T-cell (primary cell): ENCODE measurements at regions not wholly inside any gene's neighbourhood (a gene's known extent, or its start where the extent isn't known, plus 50 kb on each side); places are given as distances from the start of the nearest gene placed in this dataset.
"Not testable (repeated sequence)": the region's sequence is repeated elsewhere in the genome, so short reads cannot be mapped to it uniquely, and the experiment has no call there.

Experiments used
- ATAC-seq, 4 experiments: fragments of 200-7000 bp in 3 of 4; fragments of 150-1000 bp in 1 of 4; cut with Tn5 transposase; replicated peaks in 1 of 4; 1 replicate in 3 of 4; 2 replicates in 1 of 4; pipeline ENCODE4 v1.10.0; 2021; ENCODE audit warnings: moderate library complexity in 3 of 4, mild to moderate bottlenecking in 2 of 4, moderate number of reproducible peaks in 1 of 4
- CTCF ChIA-PET, 2 donors: fragments of 300-600 bp; sonication (Branson Sonifier 250); formaldehyde crosslinking; loops; one replicate each; lab custom pipeline; 2022; ENCODE audit warnings: antibody characterized with exemption in 2 of 2; lab: Charles Lee
- POLR2A ChIA-PET, 2 donors: fragments of 300-600 bp; sonication (Branson Sonifier 250); formaldehyde crosslinking; loops; one replicate each; lab custom pipeline; 2022; ENCODE audit warnings: antibody characterized with exemption in 2 of 2; lab: Charles Lee
- DNase-seq, 35 experiments: peaks; one replicate each; pipeline versions ENCODE4 v3.0.0 to v3.0.0-alpha.2; 2013 to 2023
- H3K27ac ChIP-seq: one replicate; pipeline ENCODE4 v1.5.1; 2013; ENCODE audit warnings: low read length
- H3K27me3 ChIP-seq, 2 experiments: replicated peaks in 1 of 2; 1 replicate in 1 of 2; 2 replicates in 1 of 2; pipeline versions ENCODE4 v1.6.1 to v1.7.0; 2013; ENCODE audit warnings: low read length in 1 of 2, mixed read lengths in 1 of 2; ENCODE audit not compliant: control insufficient read depth in 2 of 2, insufficient read depth in 2 of 2; ENCODE audit errors: extremely low read depth in 1 of 2
- H3K36me3 ChIP-seq, 2 donors: 1 replicate in 1 of 2; 2 replicates in 1 of 2; pipeline versions ENCODE4 v1.6.1 to v1.7.0; 2013; ENCODE audit warnings: low read length in 1 of 2; ENCODE audit not compliant: control insufficient read depth in 2 of 2, insufficient read depth in 1 of 2; ENCODE audit errors: extremely low read depth in 1 of 2
- H3K4me1 ChIP-seq, 2 experiments: 1 replicate in 1 of 2; 2 replicates in 1 of 2; pipeline versions ENCODE4 v1.6.1 to v1.7.0; 2013; ENCODE audit warnings: low read length in 2 of 2, mixed read lengths in 1 of 2; ENCODE audit not compliant: insufficient read depth in 2 of 2, control insufficient read depth in 1 of 2; ENCODE audit errors: extremely low read depth in 1 of 2
- H3K4me3 ChIP-seq, 2 donors: 1 replicate in 1 of 2; 2 replicates in 1 of 2; pipeline versions ENCODE4 v1.5.1 to v1.7.0; 2013; ENCODE audit warnings: mild to moderate bottlenecking in 2 of 2, low read length in 1 of 2, moderate library complexity in 1 of 2; ENCODE audit not compliant: control insufficient read depth in 1 of 2; ENCODE audit errors: extremely low read depth in 1 of 2
- H3K9me3 ChIP-seq: 2 replicates; pipeline ENCODE4 v1.7.0; 2013
- H3K27ac Mint-ChIP-seq, 2 donors: one replicate each; pipeline ENCODE4 v1.8.0; 2020 to 2021; ENCODE audit warnings: mild to moderate bottlenecking in 2 of 2, mixed read lengths in 2 of 2
- H3K27me3 Mint-ChIP-seq, 2 donors: one replicate each; pipeline ENCODE4 v1.8.0; 2021 to 2022; ENCODE audit warnings: mixed read lengths in 2 of 2
- H3K36me3 Mint-ChIP-seq: one replicate; pipeline ENCODE4 v1.8.0; 2021; ENCODE audit warnings: mixed read lengths
- H3K4me1 Mint-ChIP-seq, 3 donors: one replicate each; pipeline ENCODE4 v1.8.0; 2020 to 2022; ENCODE audit warnings: mixed read lengths in 3 of 3, mild to moderate bottlenecking in 1 of 3
- H3K4me3 Mint-ChIP-seq, 3 donors: one replicate each; pipeline ENCODE4 v1.8.0; 2020 to 2022; ENCODE audit warnings: mild to moderate bottlenecking in 3 of 3, mixed read lengths in 3 of 3, moderate library complexity in 3 of 3
- H3K9me3 Mint-ChIP-seq, 3 donors: one replicate each; pipeline ENCODE4 v1.8.0; 2020 to 2022; ENCODE audit warnings: mixed read lengths in 3 of 3
- WGBS: methylation state at CpG from one replicate; pipeline ENCODE4 v1.1.5; 2013; ENCODE audit warnings: missing lambda C conversion rate; ENCODE audit not compliant: insufficient coverage; 5-methylcytosine and 5-hydroxymethylcytosine counted together

DNA sequence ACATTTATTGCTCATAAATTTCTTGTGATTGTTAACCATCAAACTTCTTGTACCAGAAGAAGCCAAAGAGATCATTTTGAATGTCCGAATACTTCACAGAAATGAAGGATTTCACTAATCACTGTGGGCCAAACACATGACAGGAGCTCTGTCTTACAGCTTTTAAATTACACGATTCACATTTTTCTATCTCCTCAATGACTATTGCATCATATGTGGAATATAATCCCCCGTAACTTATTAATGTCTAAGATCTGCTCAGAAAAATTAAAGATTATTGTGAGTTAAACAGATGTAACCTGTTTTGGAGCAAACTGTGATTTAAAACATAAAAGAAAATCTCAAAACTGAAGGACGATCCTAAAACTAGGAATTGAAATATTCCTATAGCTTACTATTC, 645.2 kb upstream of the COX7C start:
- no CpG with 5 or more reads among the region's 4 CpGs for WGBS
- no peaks in the 10 kb centered on the region for H3K4me1 Mint-ChIP-seq

DNA sequence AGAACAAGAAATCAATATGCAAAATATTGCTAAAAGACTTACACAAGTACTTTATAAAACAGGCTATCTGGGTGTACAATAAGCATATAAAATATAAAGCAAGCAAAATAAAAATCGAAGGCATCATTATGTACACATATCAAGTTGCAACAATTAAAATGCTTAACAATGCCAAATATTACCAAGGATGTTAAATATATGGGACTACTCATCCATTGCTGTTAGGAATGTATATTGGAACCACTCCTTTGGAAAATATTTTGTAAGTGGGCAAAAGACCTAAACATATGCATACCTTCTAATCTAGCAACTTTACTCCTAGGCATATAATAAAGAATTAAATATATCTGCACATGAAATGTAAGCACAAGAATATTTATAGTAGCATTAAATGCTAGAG, 632.6 kb upstream of the COX7C start:
- Histone ChIP-seq H3K36me3 (no peaks in the 10 kb centered on the region), H3K9me3 (no peaks in the 10 kb centered on the region), H3K27ac (no peak overlapping the region), H3K4me3 (no peak overlapping the region), H3K27me3 (no peaks in the 10 kb centered on the region), H3K4me1 (no peaks in the 10 kb centered on the region)
- POLR2A ChIA-PET, result no interaction called here
- H3K4me1 Mint-ChIP-seq, result no peaks in the 10 kb centered on the region
- no peaks in the 10 kb centered on the region for H3K36me3 Mint-ChIP-seq
- ATAC-seq, result no peak
- H3K27ac Mint-ChIP-seq, result no peak overlapping the region
- no peak for DNase-seq
- CTCF ChIA-PET, result no interaction called here
- peaks cover 3 to 11% (median 7%) of the 10 kb centered on the region in 3 donors for H3K9me3 Mint-ChIP-seq
- no CpG with 5 or more reads among the region's 1 CpG for WGBS
- no peaks in the 10 kb centered on the region for H3K27me3 Mint-ChIP-seq
- H3K4me3 Mint-ChIP-seq, result no peak overlapping the region

More for the DNA sequence above, 645.2 kb upstream of the COX7C start:
- ChIA-PET CTCF (no interaction called here), POLR2A (interaction anchor here in 1 of 2 donors (0.6 kb wide), 1 partner anchor 1624 kb away, joined by 3 read pairs; no protein-coding TSS in a partner anchor)
- Histone ChIP-seq H3K4me1 (no peaks in the 10 kb centered on the region), H3K27ac (no peak overlapping the region), H3K27me3 (no peaks in the 10 kb centered on the region), H3K36me3 (no peaks in the 10 kb centered on the region), H3K9me3 (no peaks in the 10 kb centered on the region), H3K4me3 (no peak overlapping the region)
- Mint-ChIP-seq H3K9me3 (peaks cover 4 to 5% (median 4%) of the 10 kb centered on the region in 3 donors), H3K27me3 (no peaks in the 10 kb centered on the region), H3K4me3 (no peak overlapping the region), H3K36me3 (no peaks in the 10 kb centered on the region), H3K27ac (no peak overlapping the region)
- ATAC-seq, result no peak
- DNase-seq, result no peak

DNA sequence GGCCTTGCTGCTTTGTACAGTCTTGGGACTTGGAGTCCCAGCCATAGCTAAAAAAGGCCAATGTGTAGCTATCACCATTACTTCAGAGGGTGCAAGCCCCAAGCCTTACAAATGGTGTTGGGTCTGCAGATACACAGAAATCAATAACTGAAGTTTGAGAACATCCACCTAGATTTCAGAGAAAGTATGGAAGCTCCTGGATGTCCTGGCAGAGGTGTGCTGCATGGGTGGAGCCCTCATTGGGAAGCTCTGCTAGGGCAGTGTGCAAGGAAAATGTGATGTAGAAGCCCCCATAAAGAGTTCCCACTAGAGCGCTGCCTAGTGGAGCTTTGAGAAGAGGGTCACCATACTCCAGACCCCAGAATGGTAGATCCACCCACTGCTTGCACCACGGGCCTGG, 626.7 kb upstream of the COX7C start:
- ChIA-PET CTCF (no interaction called here), POLR2A (no interaction called here)
- DNase-seq, result no peak
- no CpG with 5 or more reads among the region's 2 CpGs for WGBS
- Mint-ChIP-seq H3K27me3 (no peaks in the 10 kb centered on the region), H3K27ac (no peak overlapping the region), H3K9me3 (peaks cover 8 to 13% (median 12%) of the 10 kb centered on the region in 3 donors), H3K36me3 (no peaks in the 10 kb centered on the region), H3K4me3 (no peak overlapping the region), H3K4me1 (no peaks in the 10 kb centered on the region)
- no peaks in the 10 kb centered on the region for H3K27me3 ChIP-seq
- no peaks in the 10 kb centered on the region for H3K36me3 ChIP-seq
- peaks cover 2% of the 10 kb centered on the region for H3K9me3 ChIP-seq
- no peak overlapping the region for H3K4me3 ChIP-seq
- ATAC-seq, result no peak
- H3K27ac ChIP-seq, result no peak overlapping the region
- H3K4me1 ChIP-seq, result no peaks in the 10 kb centered on the region

DNA sequence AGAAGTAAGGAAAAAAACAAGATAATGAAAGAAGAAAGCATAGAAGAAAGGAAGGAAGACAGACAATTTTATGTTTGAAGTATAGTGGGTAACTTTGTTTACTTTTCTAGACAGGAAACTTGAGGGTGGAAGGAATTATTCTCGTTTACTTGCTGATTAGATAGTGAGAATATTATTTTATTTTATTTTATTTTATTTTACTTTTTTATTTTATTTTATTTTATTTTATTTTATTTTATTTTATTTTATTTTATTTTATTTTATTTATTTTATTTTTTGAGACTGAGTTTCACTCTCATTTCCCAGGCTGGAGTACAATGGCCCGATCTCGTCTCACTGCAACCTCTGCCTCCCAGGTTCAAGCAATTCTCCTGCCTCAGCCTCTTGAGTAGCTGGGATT, 623.1 kb upstream of the COX7C start:
- ATAC-seq, H3K27me3 Mint-ChIP-seq, H3K36me3 ChIP-seq, H3K27ac Mint-ChIP-seq, H3K9me3 ChIP-seq, H3K4me1 ChIP-seq, H3K4me3 ChIP-seq, H3K4me1 Mint-ChIP-seq, H3K4me3 Mint-ChIP-seq, H3K36me3 Mint-ChIP-seq, CTCF ChIA-PET, H3K27me3 ChIP-seq, POLR2A ChIA-PET, H3K27ac ChIP-seq, DNase-seq: not testable (repeated sequence)
- WGBS, result no CpG with 5 or more reads among the region's 3 CpGs
- H3K9me3 Mint-ChIP-seq, result peaks cover 14 to 15% (median 15%) of the 10 kb centered on the region in 3 donors

DNA sequence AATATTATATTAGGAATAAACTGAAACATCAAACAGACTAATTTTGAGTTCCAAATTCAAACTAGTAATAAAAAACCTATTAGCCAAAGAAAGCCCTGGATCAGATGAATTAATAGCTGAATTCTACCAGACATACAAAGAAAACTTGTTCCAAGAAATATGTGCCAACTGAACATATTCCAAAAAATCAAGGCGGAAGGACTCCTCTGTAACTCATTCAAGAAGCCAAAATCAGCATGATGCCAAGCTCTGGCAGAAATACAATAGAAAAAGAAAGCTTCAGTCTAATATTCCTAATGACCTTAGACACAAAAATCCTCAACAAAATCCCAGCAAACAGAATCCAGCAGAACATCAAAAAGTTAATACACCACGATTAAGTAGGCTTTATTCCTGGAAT, 619.1 kb upstream of the COX7C start:
- no peak overlapping the region for H3K27ac Mint-ChIP-seq
- Histone ChIP-seq H3K27me3 (no peaks in the 10 kb centered on the region), H3K36me3 (no peaks in the 10 kb centered on the region), H3K4me3 (no peak overlapping the region), H3K4me1 (no peaks in the 10 kb centered on the region), H3K27ac (no peak overlapping the region), H3K9me3 (no peaks in the 10 kb centered on the region)
- POLR2A ChIA-PET, result no interaction called here
- no peaks in the 10 kb centered on the region for H3K4me1 Mint-ChIP-seq
- no peaks in the 10 kb centered on the region for H3K36me3 Mint-ChIP-seq
- CTCF ChIA-PET, result interaction anchor here in 1 of 2 donors (0.7 kb wide), 1 partner anchor 32 kb away, joined by 3 read pairs; no protein-coding TSS in a partner anchor
- H3K27me3 Mint-ChIP-seq, result no peaks in the 10 kb centered on the region
- DNase-seq, result no peak
- ATAC-seq, result no peak
- 33% methylated on average over 2 of the region's 2 CpGs for WGBS
- H3K4me3 Mint-ChIP-seq, result no peak overlapping the region
- H3K9me3 Mint-ChIP-seq, result peaks cover 7 to 11% (median 9%) of the 10 kb centered on the region in 3 donors

DNA sequence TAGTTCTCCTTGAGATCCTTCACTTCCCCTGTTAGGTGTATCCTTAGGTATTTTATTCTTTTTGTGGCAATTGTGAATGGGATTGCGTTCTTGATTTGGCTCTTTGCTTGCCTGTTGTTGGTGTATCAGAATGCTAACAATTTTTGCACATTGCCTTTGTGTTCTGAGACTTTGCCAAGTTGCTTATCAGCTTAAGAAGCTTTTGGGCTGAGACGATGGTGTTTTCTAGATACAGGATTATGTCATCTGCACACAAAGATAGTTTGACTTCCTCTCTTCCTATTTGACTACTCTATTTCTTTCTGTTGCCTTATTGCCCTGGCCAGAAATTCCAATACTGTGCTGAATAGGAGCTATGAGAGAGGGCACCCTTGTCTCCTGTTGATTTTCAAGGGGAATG, 609.4 kb upstream of the COX7C start:
- no peak overlapping the region for H3K27ac Mint-ChIP-seq
- no peaks in the 10 kb centered on the region for H3K27me3 Mint-ChIP-seq
- DNase-seq, result no peak
- 80% methylated on average over 1 of the region's 2 CpGs for WGBS
- ChIA-PET CTCF (no interaction called here), POLR2A (no interaction called here)
- ATAC-seq, result no peak
- H3K27ac ChIP-seq, result no peak overlapping the region
- no peaks in the 10 kb centered on the region for H3K36me3 ChIP-seq
- no peaks in the 10 kb centered on the region for H3K4me1 Mint-ChIP-seq
- H3K4me1 ChIP-seq, result no peaks in the 10 kb centered on the region
- H3K9me3 ChIP-seq, result no peaks in the 10 kb centered on the region
- H3K36me3 Mint-ChIP-seq, result no peaks in the 10 kb centered on the region
- H3K4me3 Mint-ChIP-seq, result no peak overlapping the region
- H3K4me3 ChIP-seq, result no peak overlapping the region
- H3K27me3 ChIP-seq, result no peaks in the 10 kb centered on the region
- peaks cover 5 to 30% (median 28%) of the 10 kb centered on the region in 3 donors for H3K9me3 Mint-ChIP-seq

DNA sequence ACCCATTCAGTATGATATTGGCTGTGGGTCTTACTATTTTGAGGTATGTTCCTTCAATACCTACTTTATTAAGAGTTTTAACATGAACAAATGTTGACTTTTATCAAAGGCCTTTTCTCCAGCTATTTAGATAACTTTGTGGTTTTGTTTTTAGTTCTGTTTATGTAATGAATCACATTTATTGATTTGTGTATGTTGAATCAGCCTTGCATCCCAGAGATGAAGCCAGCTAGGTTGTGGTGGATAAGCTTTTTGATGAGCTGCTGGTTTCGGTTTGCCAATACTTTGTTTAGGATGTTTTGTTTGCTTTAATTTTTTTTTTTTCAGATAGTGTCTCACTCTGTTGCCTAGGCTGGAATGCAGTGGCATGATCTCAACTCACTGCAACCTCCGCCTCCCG, 609.0 kb upstream of the COX7C start:
- WGBS, result 83% methylated on average over 1 of the region's 3 CpGs
- H3K36me3 ChIP-seq, result no peaks in the 10 kb centered on the region
- H3K36me3 Mint-ChIP-seq, result no peaks in the 10 kb centered on the region
- H3K4me1 Mint-ChIP-seq, result no peaks in the 10 kb centered on the region
- H3K4me3 ChIP-seq, result no peak overlapping the region
- ChIA-PET CTCF (no interaction called here), POLR2A (no interaction called here)
- no peak for DNase-seq
- no peak overlapping the region for H3K27ac ChIP-seq
- no peak overlapping the region for H3K27ac Mint-ChIP-seq
- ATAC-seq, result no peak
- no peaks in the 10 kb centered on the region for H3K27me3 Mint-ChIP-seq
- no peak overlapping the region for H3K4me3 Mint-ChIP-seq
- H3K27me3 ChIP-seq, result no peaks in the 10 kb centered on the region
- H3K9me3 ChIP-seq, result no peaks in the 10 kb centered on the region
- H3K4me1 ChIP-seq, result no peaks in the 10 kb centered on the region
- H3K9me3 Mint-ChIP-seq, result peaks cover 3 to 30% (median 28%) of the 10 kb centered on the region in 3 donors
